SK-N-MC (cell line): ENCODE measurements at regions not wholly inside any gene's neighbourhood (a gene's known extent, or its start where the extent isn't known, plus 50 kb on each side); places are given as distances from the start of the nearest gene placed in this dataset.

Source experiments
- DNase-seq: peaks from one replicate; pipeline ENCODE4 v3.0.0-alpha.2; 2011; ENCODE audit warnings: low read depth, low spot score
- H3K27ac ChIP-seq: fragments of 200-600 bp; sonication (generic); 2 replicates; pipeline ENCODE4 v1.5.1; 2016; ENCODE audit warnings: mixed run types
- H3K36me3 ChIP-seq: fragments of 200-600 bp; sonication (generic); 2 replicates; pipeline ENCODE4 v1.6.1; 2017; ENCODE audit warnings: antibody characterized with exemption, low read length, mixed read lengths; ENCODE audit not compliant: insufficient read depth
- H3K4me3 ChIP-seq: fragments of 200-600 bp; sonication (generic); 2 replicates; pipeline ENCODE4 v1.5.1; 2016
- H3K9ac ChIP-seq: fragments of 200-600 bp; sonication (generic); 2 replicates; pipeline ENCODE4 v1.8.0; 2017; ENCODE audit warnings: mixed run types, mixed read lengths; ENCODE audit not compliant: insufficient read length
- H3K9me3 ChIP-seq: fragments of 200-600 bp; sonication (generic); 2 replicates; pipeline ENCODE4 v1.6.1; 2017; ENCODE audit warnings: low read depth, mild to moderate bottlenecking, antibody characterized with exemption, low read length, moderate library complexity, mixed read lengths
- EZH2 ChIP-seq: fragments of 200-600 bp; sonication (generic); IDR thresholded peaks from one replicate; pipeline ENCODE4 v1.6.1; 2017; ENCODE audit warnings: antibody characterized with exemption
- FOXP2 ChIP-seq: optimal IDR thresholded peaks from 2 replicates; pipeline ENCODE3; 2011; ENCODE audit warnings: mild to moderate bottlenecking, moderate library complexity; ENCODE audit not compliant: insufficient read depth; ENCODE audit errors: extremely low read length, control extremely low read depth
- POLR2AphosphoS5 ChIP-seq: IDR thresholded peaks from 2 replicates; pipeline ENCODE4 v1.6.1; 2012; ENCODE audit warnings: mild to moderate bottlenecking, low read depth, low read length, borderline replicate concordance

GRCh38 chr6:105568751-105569150, 165.9 kb upstream of the PREP start:
- no peak overlapping the region for H3K27ac ChIP-seq
- no peak overlapping the region for H3K4me3 ChIP-seq
- no peaks in the 10 kb centered on the region for H3K36me3 ChIP-seq
- H3K9ac ChIP-seq: no peak overlapping the region
- TF ChIP-seq FOXP2 (no peak), EZH2 (no peak), POLR2AphosphoS5 (no peak)
- H3K9me3 ChIP-seq: no peaks in the 10 kb centered on the region
- DNase-seq: no peak

DNA sequence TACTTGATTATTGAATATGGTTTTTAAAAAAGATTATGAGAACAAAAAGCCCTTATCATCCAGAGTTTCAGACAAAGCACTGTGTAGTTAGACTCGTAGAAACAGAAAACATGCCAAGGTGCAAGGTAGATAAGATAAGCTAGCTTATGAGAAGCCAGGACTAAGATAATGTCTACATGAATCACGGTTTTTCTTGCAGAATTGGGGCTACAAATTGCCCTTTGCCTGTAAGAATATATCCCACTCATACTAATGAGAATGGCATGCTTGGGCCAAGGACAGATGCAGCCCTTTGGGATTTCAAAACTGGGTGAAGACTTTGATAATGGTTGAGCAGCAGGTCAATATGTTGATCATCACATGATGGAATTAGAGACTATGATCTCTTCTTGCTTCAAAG, 165.3 kb upstream of the PREP start:
- no peaks in the 10 kb centered on the region for H3K36me3 ChIP-seq
- H3K9me3 ChIP-seq: no peaks in the 10 kb centered on the region
- DNase-seq: no peak
- no peak overlapping the region for H3K9ac ChIP-seq
- no peak overlapping the region for H3K27ac ChIP-seq
- H3K4me3 ChIP-seq: no peak overlapping the region
- no peak for TF ChIP-seq POLR2AphosphoS5
- TF ChIP-seq FOXP2: no peak
- TF ChIP-seq EZH2: no peak

- Histone ChIP-seq H3K9ac (no peak overlapping the region), H3K36me3 (no peaks in the 10 kb centered on the region), H3K9me3 (no peaks in the 10 kb centered on the region), H3K27ac (no peak overlapping the region), H3K4me3 (no peak overlapping the region)
- no peak for DNase-seq
- TF ChIP-seq EZH2: no peak
- TF ChIP-seq FOXP2: no peak
- no peak for TF ChIP-seq POLR2AphosphoS5
Observed at GRCh38 chr6:105567140-105567539, 164.3 kb upstream of the PREP start.

GRCh38 chr6:105566503-105566902, 163.6 kb upstream of the PREP start:
- no peak overlapping the region for H3K27ac ChIP-seq
- no peak for TF ChIP-seq POLR2AphosphoS5

DNA sequence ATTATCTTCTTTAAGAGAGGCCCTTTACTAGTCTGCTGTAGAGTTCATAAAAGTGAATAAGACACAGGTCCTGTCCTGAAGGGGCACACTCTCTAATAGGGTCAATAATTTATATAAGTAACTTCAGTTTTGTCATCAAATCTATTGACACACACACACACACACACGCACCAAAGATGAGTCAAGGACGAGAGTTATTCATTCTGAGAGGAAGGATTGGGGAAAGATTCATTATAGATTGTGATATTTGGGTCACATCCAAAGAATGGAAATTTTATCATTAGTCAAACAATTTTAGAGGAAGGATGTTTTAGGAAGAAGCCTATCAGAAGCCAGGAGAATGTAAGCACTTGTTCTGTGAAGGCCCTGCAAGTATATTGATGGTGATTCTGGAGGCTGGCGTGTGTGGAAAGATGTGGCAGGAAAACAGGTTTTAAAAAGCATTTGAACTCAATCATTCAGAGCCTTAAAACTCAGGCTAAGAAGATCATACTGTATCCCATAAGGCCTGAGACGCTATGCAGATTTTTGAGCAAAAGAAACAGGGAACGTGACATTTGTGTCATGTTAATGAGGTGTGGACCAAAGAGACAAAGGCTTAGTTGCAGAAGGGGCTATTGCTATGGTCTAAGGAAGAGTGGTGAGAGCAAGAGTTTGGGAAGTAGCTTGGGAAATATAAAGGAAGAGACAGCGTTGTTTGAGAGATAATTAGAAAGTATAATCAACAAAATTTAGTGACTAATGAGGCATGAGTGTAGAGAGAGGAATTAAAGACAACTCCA, 161.4 kb upstream of the PREP start:
- Histone ChIP-seq H3K4me3 (no peak overlapping the region), H3K36me3 (no peaks in the 10 kb centered on the region), H3K9me3 (no peaks in the 10 kb centered on the region), H3K9ac (no peak overlapping the region), H3K27ac (no peak overlapping the region)
- TF ChIP-seq POLR2AphosphoS5 (no peak), FOXP2 (no peak), EZH2 (no peak)
- DNase-seq: no peak

More at GRCh38 chr6:105566503-105566902, 163.6 kb upstream of the PREP start:
- DNase-seq: no peak
- no peaks in the 10 kb centered on the region for H3K36me3 ChIP-seq
- H3K9ac ChIP-seq: no peak overlapping the region
- H3K4me3 ChIP-seq: no peak overlapping the region
- no peaks in the 10 kb centered on the region for H3K9me3 ChIP-seq

DNA sequence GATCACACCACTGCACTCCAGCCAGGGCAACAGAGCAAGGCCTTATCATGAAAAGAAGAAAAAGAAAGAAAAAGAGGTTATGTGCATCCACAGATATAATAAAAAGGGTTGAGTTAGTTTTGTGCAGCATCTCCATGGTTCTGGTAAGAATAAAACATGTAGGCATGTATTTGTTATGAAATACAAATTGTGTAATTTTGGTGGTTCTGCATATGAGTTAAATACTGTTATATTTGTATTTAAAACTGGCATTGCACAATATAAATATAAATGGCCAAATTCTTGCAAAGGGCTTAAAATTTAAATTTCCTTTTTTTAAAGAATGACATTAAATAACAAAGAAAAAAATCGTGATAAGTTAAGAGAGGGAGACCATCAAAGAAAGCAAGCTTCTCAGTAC, 159.1 kb upstream of the PREP start:
- H3K4me3 ChIP-seq: no peak overlapping the region
- no peaks in the 10 kb centered on the region for H3K9me3 ChIP-seq
- H3K36me3 ChIP-seq: no peaks in the 10 kb centered on the region
- DNase-seq: no peak
- no peak overlapping the region for H3K27ac ChIP-seq
- H3K9ac ChIP-seq: no peak overlapping the region
- TF ChIP-seq POLR2AphosphoS5: no peak
- TF ChIP-seq FOXP2: no peak
- no peak for TF ChIP-seq EZH2

GRCh38 chr6:105561486-105561885, 158.6 kb upstream of the PREP start:
- Histone ChIP-seq H3K9me3 (no peaks in the 10 kb centered on the region), H3K27ac (no peak overlapping the region), H3K9ac (no peak overlapping the region), H3K4me3 (no peak overlapping the region), H3K36me3 (no peaks in the 10 kb centered on the region)
- TF ChIP-seq POLR2AphosphoS5: no peak
- TF ChIP-seq EZH2: no peak
- no peak for TF ChIP-seq FOXP2
- no peak for DNase-seq

DNA sequence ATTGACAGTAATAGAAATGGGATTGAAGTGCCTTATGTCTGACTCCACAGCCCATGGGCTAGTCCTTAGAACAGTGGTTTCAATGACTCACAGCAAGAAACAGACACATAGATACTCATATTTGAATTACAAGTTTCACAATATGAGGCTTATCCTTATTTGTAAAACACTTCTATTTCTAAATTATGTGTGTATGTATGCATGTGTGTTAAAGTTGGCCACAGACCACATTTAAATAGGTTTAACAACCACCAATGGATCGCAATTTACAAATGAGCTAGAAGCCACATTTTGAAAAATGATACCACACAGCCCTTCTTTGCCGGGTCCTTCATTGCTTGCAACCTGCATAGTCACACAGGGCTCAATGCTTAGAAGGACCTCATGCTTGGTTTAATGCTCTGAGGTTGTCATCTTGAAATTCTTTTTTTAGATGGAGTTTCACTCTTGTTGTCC, 157.8 kb upstream of the PREP start:
- TF ChIP-seq FOXP2: no peak
- no peak for TF ChIP-seq EZH2
- no peak for TF ChIP-seq POLR2AphosphoS5
- no peak for DNase-seq

GRCh38 chr6:105557291-105557690, 154.4 kb upstream of the PREP start:
- H3K36me3 ChIP-seq: no peaks in the 10 kb centered on the region
- DNase-seq: no peak
- H3K27ac ChIP-seq: no peak overlapping the region
- no peak overlapping the region for H3K9ac ChIP-seq
- no peak overlapping the region for H3K4me3 ChIP-seq
- TF ChIP-seq FOXP2 (no peak), EZH2 (no peak), POLR2AphosphoS5 (no peak)
- H3K9me3 ChIP-seq: no peaks in the 10 kb centered on the region

More for the DNA sequence above, 157.8 kb upstream of the PREP start:
- Histone ChIP-seq H3K4me3 (no peak overlapping the region), H3K36me3 (no peaks in the 10 kb centered on the region), H3K27ac (no peak overlapping the region), H3K9ac (no peak overlapping the region), H3K9me3 (no peaks in the 10 kb centered on the region)
